Fibroblast of lung (primary cell): ENCODE measurements at regions not wholly inside any gene's neighbourhood (a gene's known extent, or its start where the extent isn't known, plus 50 kb on each side); places are given as distances from the start of the nearest gene placed in this dataset.

Experiments
- DNase-seq, 2 donors: peaks; one replicate each; pipeline versions ENCODE4 v3.0.0 to v3.0.0-alpha.2; 2010; ENCODE audit warnings: low read depth in 2 of 2
- H2AFZ ChIP-seq: 2 replicates; pipeline ENCODE4 v1.5.1; 2012; ENCODE audit warnings: low read length, control low read depth, inconsistent platforms
- H3K27ac ChIP-seq: 2 replicates; pipeline ENCODE4 v1.5.1; 2011; ENCODE audit warnings: low read length, control low read depth; ENCODE audit not compliant: insufficient read depth
- H3K27me3 ChIP-seq: 2 replicates; pipeline ENCODE4 v1.5.1; 2011; ENCODE audit warnings: mild to moderate bottlenecking, low read length; ENCODE audit not compliant: control insufficient read depth, insufficient read depth
- H3K36me3 ChIP-seq: 2 replicates; pipeline ENCODE4 v1.5.1; 2011; ENCODE audit warnings: low read length; ENCODE audit not compliant: control insufficient read depth, insufficient read depth
- H3K4me1 ChIP-seq: 2 replicates; pipeline ENCODE4 v1.5.1; 2011; ENCODE audit warnings: low read length; ENCODE audit not compliant: control insufficient read depth, insufficient read depth; ENCODE audit errors: extremely low read depth
- H3K4me2 ChIP-seq: 2 replicates; pipeline ENCODE4 v1.5.1; 2011; ENCODE audit warnings: low read length, control low read depth; ENCODE audit not compliant: insufficient read depth; ENCODE audit errors: extremely low read depth
- H3K4me3 ChIP-seq, 4 experiments: fragments of 200-600 bp in 1 of 4; sonication (generic) in 1 of 4; replicated peaks in 1 of 4; 2 replicates each; pipeline ENCODE4 v1.5.1; 2011 to 2016; ENCODE audit warnings: low read length in 4 of 4, low read depth in 3 of 4, mild to moderate bottlenecking in 3 of 4, control low read depth in 2 of 4, inconsistent platforms in 1 of 4, mixed read lengths in 1 of 4; ENCODE audit not compliant: insufficient read depth in 1 of 4; ENCODE audit errors: control extremely low read depth in 1 of 4
- H3K79me2 ChIP-seq: 2 replicates; pipeline ENCODE4 v1.5.1; 2012; ENCODE audit warnings: mild to moderate bottlenecking, low read length, inconsistent platforms; ENCODE audit not compliant: control insufficient read depth, insufficient read depth
- H3K9ac ChIP-seq: 2 replicates; pipeline ENCODE4 v1.5.1; 2011; ENCODE audit warnings: mild to moderate bottlenecking, low read length, control low read depth; ENCODE audit not compliant: insufficient read depth
- H3K9me3 ChIP-seq: 2 replicates; pipeline ENCODE4 v1.5.1; 2012; ENCODE audit warnings: low read depth, low read length; ENCODE audit not compliant: control insufficient read depth, insufficient read depth
- H4K20me1 ChIP-seq: 2 replicates; pipeline ENCODE4 v1.5.1; 2011; ENCODE audit warnings: low read length; ENCODE audit not compliant: control insufficient read depth, insufficient read depth; ENCODE audit errors: extremely low read depth
- EZH2 ChIP-seq: IDR thresholded peaks from 2 replicates; pipeline ENCODE4 v1.5.1; 2012; ENCODE audit warnings: low read length, control low read depth, mild to moderate bottlenecking; ENCODE audit errors: missing control alignments
- TF ChIP-seq, protein P1 (sequence below), 2 donors: IDR thresholded peaks in 1 of 2; conservative IDR thresholded peaks in 1 of 2; 1 replicate in 1 of 2; 2 replicates in 1 of 2; pipeline ENCODE4 v1.5.1; 2011 to 2012; ENCODE audit warnings: low read length in 2 of 2, control low read depth in 1 of 2, inconsistent platforms in 1 of 2, low read depth in 1 of 2, mild to moderate bottlenecking in 1 of 2

DNA sequence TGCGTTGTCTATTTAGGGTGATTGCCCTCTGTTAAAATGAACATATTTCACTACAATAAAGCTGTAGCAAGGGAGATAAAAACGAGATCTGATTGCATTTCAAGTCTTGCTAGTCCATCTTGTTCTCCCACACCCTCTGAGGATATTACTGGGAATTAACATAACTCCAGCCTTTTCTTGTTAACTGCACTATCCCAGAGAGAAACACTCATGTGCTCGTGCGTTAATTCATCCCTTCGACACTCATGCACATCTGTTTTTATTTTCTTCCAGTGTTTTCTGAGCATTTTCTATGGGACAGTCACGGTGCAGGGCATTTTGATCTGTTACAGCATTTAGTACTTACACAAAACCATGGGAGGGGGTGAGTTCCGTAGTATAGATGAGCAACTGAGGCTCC lies 202.1 kb downstream of the CYLD start:
- Histone ChIP-seq H4K20me1 (no peaks in the 10 kb centered on the region), H3K27me3 (no peaks in the 10 kb centered on the region), H3K79me2 (no peaks in the 10 kb centered on the region), H3K4me2 (no peak overlapping the region), H3K9me3 (no peaks in the 10 kb centered on the region), H3K27ac (no peak overlapping the region), H3K36me3 (no peaks in the 10 kb centered on the region), H3K9ac (no peak overlapping the region), H2AFZ (no peak overlapping the region), H3K4me3 (no peak overlapping the region), H3K4me1 (no peaks in the 10 kb centered on the region)
- TF ChIP-seq EZH2 = no peak
- TF ChIP-seq, protein P1, sequence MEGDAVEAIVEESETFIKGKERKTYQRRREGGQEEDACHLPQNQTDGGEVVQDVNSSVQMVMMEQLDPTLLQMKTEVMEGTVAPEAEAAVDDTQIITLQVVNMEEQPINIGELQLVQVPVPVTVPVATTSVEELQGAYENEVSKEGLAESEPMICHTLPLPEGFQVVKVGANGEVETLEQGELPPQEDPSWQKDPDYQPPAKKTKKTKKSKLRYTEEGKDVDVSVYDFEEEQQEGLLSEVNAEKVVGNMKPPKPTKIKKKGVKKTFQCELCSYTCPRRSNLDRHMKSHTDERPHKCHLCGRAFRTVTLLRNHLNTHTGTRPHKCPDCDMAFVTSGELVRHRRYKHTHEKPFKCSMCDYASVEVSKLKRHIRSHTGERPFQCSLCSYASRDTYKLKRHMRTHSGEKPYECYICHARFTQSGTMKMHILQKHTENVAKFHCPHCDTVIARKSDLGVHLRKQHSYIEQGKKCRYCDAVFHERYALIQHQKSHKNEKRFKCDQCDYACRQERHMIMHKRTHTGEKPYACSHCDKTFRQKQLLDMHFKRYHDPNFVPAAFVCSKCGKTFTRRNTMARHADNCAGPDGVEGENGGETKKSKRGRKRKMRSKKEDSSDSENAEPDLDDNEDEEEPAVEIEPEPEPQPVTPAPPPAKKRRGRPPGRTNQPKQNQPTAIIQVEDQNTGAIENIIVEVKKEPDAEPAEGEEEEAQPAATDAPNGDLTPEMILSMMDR (conservative IDR thresholded peaks at IDR 0.05 in 1 of 2, IDR thresholded peaks at IDR 0.05 in 1 of 2; ENCODE audit: low read depth in 1 of 2, low read length in 2 of 2) = no peak
- DNase-seq = no peak

GRCh38 chr16:50942143-50942542 lies 200.3 kb downstream of the CYLD start:
- no peak overlapping the region for H3K4me3 ChIP-seq
- TF ChIP-seq EZH2 = no peak

GRCh38 chr16:50941681-50942080 lies 199.8 kb downstream of the CYLD start:
- Histone ChIP-seq H3K27me3 (no peaks in the 10 kb centered on the region), H4K20me1 (no peaks in the 10 kb centered on the region), H3K4me2 (no peak overlapping the region), H3K9me3 (no peaks in the 10 kb centered on the region), H2AFZ (no peak overlapping the region), H3K27ac (no peak overlapping the region), H3K4me3 (no peak overlapping the region), H3K36me3 (no peaks in the 10 kb centered on the region), H3K79me2 (no peaks in the 10 kb centered on the region), H3K9ac (no peak overlapping the region), H3K4me1 (no peaks in the 10 kb centered on the region)
- DNase-seq = no peak
- TF ChIP-seq, protein P1 (conservative IDR thresholded peaks at IDR 0.05 in 1 of 2, IDR thresholded peaks at IDR 0.05 in 1 of 2; ENCODE audit: low read depth in 1 of 2, low read length in 2 of 2) = no peak
- no peak for TF ChIP-seq EZH2

More at GRCh38 chr16:50942143-50942542, 200.3 kb downstream of the CYLD start:
- Histone ChIP-seq H3K9me3 (no peaks in the 10 kb centered on the region), H3K27me3 (no peaks in the 10 kb centered on the region), H2AFZ (no peak overlapping the region), H3K9ac (no peak overlapping the region), H4K20me1 (no peaks in the 10 kb centered on the region), H3K4me2 (no peak overlapping the region), H3K27ac (no peak overlapping the region), H3K36me3 (no peaks in the 10 kb centered on the region), H3K79me2 (no peaks in the 10 kb centered on the region), H3K4me1 (no peaks in the 10 kb centered on the region)
- DNase-seq = no peak
